HUES6 (cell line): ENCODE measurements at regions not wholly inside any gene's neighbourhood (a gene's known extent, or its start where the extent isn't known, plus 50 kb on each side); places are given as distances from the start of the nearest gene placed in this dataset.

Source experiments
- H3K27ac ChIP-seq: 2 replicates; pipeline ENCODE4 v1.7.0; 2013; ENCODE audit warnings: low read depth, mild to moderate bottlenecking, low read length, inconsistent platforms
- H3K27me3 ChIP-seq: 2 replicates; pipeline ENCODE4 v1.6.1; 2013; ENCODE audit warnings: low read length; ENCODE audit not compliant: control insufficient read depth, insufficient read depth
- H3K36me3 ChIP-seq: 2 replicates; pipeline ENCODE4 v1.6.1; 2013; ENCODE audit warnings: low read length; ENCODE audit not compliant: control insufficient read depth, insufficient read depth
- H3K4me1 ChIP-seq: 2 replicates; pipeline ENCODE4 v1.6.1; 2013; ENCODE audit warnings: low read length; ENCODE audit not compliant: control insufficient read depth, insufficient read depth
- H3K4me3 ChIP-seq: 2 replicates; pipeline ENCODE4 v1.5.1; 2013; ENCODE audit warnings: low read depth, low read length
- H3K9ac ChIP-seq: one replicate; pipeline ENCODE4 v1.6.1; 2013; ENCODE audit warnings: mild to moderate bottlenecking, low read length
- H3K9me3 ChIP-seq: 2 replicates; pipeline ENCODE4 v1.6.1; 2013; ENCODE audit warnings: low read depth, low read length; ENCODE audit not compliant: control insufficient read depth, insufficient read depth

DNA sequence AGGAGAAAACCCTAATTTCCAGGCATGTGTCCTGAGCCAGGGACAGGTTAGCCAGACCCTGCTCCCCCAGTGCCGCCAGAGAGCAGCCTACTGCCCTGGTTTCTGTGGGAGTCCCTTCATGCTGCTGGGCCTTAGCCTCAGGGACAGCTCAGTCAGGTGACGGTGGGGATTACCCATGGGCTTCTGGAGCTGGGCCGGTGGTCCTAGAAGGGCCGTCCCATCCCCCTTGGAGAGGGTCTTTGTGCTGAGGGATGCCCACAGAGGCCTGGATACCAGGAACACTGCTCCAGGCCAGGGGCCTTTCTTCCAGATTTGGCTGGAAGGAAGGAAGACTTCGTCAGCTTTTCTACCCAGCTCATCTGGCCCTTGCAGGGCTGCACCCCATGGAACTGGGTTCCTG lies 71.4 kb upstream of the ZNF722 start:
- Histone ChIP-seq H3K9ac (no peak overlapping the region), H3K9me3 (peaks cover 83% of the 10 kb centered on the region), H3K27me3 (no peaks in the 10 kb centered on the region), H3K27ac (no peak overlapping the region), H3K4me1 (no peaks in the 10 kb centered on the region), H3K36me3 (no peaks in the 10 kb centered on the region), H3K4me3 (no peak overlapping the region)

DNA sequence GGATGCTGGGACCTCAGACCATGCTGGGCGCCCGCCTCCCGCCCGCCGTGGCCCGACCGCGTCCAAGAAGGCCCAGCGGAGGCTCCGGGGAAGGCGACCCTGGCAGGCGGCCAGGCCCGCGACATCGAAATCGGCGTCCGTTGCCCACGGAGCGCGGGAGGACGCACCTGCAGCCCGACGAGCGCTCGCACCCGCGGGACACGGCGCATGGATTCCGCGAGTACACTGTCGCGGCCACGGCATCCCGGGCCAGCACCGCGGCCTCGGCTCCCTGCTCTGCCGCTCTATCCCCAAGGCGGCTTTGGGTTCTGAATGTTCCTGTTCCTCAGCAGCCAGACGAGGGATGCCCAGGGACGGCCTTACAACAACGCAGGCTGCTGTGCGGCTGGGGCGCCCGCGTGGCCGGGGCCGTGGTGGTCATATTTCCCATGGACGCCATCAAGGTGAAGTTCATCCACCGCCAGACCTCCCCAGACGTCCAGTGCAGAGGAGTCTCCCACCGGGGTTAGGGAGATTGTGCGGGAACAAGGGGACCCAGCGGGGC lies 67.5 kb upstream of the ZNF722 start:
- Histone ChIP-seq H3K9ac (no peak overlapping the region), H3K9me3 (peaks cover 66% of the 10 kb centered on the region), H3K27ac (no peak overlapping the region), H3K27me3 (no peaks in the 10 kb centered on the region), H3K4me3 (no peak overlapping the region), H3K36me3 (no peaks in the 10 kb centered on the region), H3K4me1 (no peaks in the 10 kb centered on the region)

DNA sequence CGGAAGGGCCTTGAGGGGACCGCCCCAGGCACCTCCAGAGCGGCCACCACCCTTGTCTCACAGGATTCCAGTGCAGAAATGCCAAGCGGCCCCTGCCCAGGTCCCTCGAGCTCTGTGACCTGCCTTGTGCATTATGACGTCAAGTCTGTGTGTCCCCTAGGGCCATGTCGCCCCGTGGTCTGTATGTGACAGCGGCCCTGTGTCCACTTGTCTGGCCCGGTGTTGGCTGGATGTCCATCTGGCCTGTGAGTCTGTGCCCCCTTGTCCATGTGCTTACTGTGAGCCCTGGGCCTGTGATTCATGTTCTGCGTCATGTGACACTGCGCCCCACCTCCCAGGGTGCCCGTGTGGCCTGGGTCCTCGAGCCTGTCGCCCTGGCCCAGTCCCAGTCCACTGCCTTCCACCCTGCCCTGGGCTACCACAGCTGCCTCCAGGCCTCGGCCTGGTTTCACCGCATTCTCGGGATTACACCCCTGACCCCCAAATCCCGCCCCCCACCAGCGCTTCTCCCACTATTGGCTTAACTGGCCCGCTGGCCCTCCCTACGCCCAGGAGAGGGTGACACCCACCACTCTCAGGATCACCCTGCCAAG lies 66.6 kb upstream of the ZNF722 start:
- H3K9ac ChIP-seq = no peak overlapping the region
- H3K36me3 ChIP-seq = no peaks in the 10 kb centered on the region
- no peaks in the 10 kb centered on the region for H3K27me3 ChIP-seq
- no peaks in the 10 kb centered on the region for H3K4me1 ChIP-seq
- peaks cover 62% of the 10 kb centered on the region for H3K9me3 ChIP-seq
- no peak overlapping the region for H3K27ac ChIP-seq
- no peak overlapping the region for H3K4me3 ChIP-seq
